ENCODE measurements at regions not wholly inside any gene's neighbourhood (a gene's known extent, or its start where the extent isn't known, plus 50 kb on each side); places are given as distances from the start of the nearest gene placed in this dataset.
"Not testable (repeated sequence)": the region's sequence is repeated elsewhere in the genome, so short reads cannot be mapped to it uniquely, and the experiment has no call there.

GRCh38 chr20:29318871-29319461 lies 1938.5 kb upstream of the DEFB115 start:
- Mint-ChIP-seq H3K36me3 (ENCODE audit: low read depth) (no peaks in the 10 kb centered on the region), H3K27ac (ENCODE audit: unreplicated experiment) (no peak overlapping the region), H3K27me3 (ENCODE audit: low read depth) (no peaks in the 10 kb centered on the region), H3K9me3 (ENCODE audit: low read depth) (peaks cover 31% of the 10 kb centered on the region), H3K4me3 (ENCODE audit: unreplicated experiment) (no peak overlapping the region), H3K4me1 (ENCODE audit: low read depth) (no peaks in the 10 kb centered on the region)
- TF ChIP-seq CTCF (IDR thresholded peaks at IDR 0.05), result no peak
- DNase-seq (ENCODE audit: low spot score), result peak; percentile 68

GRCh38 chr20:29319725-29320124 lies 1937.7 kb upstream of the DEFB115 start:
- Mint-ChIP-seq H3K9me3 (ENCODE audit: low read depth) (peaks cover 25% of the 10 kb centered on the region), H3K27me3 (ENCODE audit: low read depth) (no peaks in the 10 kb centered on the region), H3K4me3 (ENCODE audit: unreplicated experiment) (no peak overlapping the region), H3K36me3 (ENCODE audit: low read depth) (no peaks in the 10 kb centered on the region), H3K27ac (ENCODE audit: unreplicated experiment) (no peak overlapping the region), H3K4me1 (ENCODE audit: low read depth) (no peaks in the 10 kb centered on the region)
- no peak for TF ChIP-seq CTCF (IDR thresholded peaks at IDR 0.05)
- peak; percentile 85 for DNase-seq (ENCODE audit: low spot score)

DNA sequence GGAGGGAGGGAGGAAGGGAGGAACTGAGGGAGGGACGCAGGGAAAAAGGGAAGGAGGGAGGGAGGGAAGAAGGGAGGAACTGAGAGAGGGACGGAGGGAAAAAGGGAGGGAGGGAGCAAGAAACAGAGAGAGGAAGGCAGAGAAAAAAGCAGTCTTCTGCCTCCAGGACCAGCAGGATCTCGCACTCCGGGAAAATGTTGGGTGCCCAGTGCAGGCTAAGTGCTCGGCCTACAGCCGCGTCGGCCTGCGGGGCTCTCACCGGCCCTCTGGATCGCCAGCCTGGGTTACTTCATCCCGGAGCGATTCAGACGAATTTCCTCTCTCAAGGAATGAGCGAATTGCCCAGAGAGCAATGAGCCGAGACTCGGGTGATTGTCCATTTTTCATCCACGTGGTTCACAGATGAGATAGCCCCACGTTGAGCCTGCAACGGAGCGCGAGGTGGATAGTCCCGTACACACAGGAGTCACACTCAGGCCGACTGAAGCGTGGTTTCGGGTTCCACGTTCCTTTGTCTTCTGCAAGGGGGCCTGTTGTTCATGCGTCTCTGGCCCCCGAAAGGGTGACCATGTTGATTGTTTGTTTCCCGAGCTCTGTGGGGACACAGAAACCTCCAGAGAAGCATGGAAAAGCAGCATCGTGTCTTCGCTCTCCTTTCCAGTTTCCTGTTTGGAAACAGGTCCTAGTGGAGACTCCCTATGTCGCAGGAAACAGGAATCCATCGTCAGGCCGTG lies 1937.1 kb upstream of the DEFB115 start:
- not testable (repeated sequence) for DNase-seq (ENCODE audit: low spot score); H3K27ac Mint-ChIP-seq (ENCODE audit: unreplicated experiment); H3K36me3 Mint-ChIP-seq (ENCODE audit: low read depth); H3K27me3 Mint-ChIP-seq (ENCODE audit: low read depth); H3K4me3 Mint-ChIP-seq (ENCODE audit: unreplicated experiment); H3K4me1 Mint-ChIP-seq (ENCODE audit: low read depth)
- peaks cover 25% of the 10 kb centered on the region for H3K9me3 Mint-ChIP-seq (ENCODE audit: low read depth)

GRCh38 chr20:29323631-29324515 lies 1933.6 kb upstream of the DEFB115 start:
- H3K36me3 Mint-ChIP-seq (ENCODE audit: low read depth); H3K4me1 Mint-ChIP-seq (ENCODE audit: low read depth); DNase-seq (ENCODE audit: low spot score); H3K27ac Mint-ChIP-seq (ENCODE audit: unreplicated experiment); H3K27me3 Mint-ChIP-seq (ENCODE audit: low read depth); H3K4me3 Mint-ChIP-seq (ENCODE audit: unreplicated experiment): not testable (repeated sequence)
- peaks cover 35% of the 10 kb centered on the region for H3K9me3 Mint-ChIP-seq (ENCODE audit: low read depth)

DNA sequence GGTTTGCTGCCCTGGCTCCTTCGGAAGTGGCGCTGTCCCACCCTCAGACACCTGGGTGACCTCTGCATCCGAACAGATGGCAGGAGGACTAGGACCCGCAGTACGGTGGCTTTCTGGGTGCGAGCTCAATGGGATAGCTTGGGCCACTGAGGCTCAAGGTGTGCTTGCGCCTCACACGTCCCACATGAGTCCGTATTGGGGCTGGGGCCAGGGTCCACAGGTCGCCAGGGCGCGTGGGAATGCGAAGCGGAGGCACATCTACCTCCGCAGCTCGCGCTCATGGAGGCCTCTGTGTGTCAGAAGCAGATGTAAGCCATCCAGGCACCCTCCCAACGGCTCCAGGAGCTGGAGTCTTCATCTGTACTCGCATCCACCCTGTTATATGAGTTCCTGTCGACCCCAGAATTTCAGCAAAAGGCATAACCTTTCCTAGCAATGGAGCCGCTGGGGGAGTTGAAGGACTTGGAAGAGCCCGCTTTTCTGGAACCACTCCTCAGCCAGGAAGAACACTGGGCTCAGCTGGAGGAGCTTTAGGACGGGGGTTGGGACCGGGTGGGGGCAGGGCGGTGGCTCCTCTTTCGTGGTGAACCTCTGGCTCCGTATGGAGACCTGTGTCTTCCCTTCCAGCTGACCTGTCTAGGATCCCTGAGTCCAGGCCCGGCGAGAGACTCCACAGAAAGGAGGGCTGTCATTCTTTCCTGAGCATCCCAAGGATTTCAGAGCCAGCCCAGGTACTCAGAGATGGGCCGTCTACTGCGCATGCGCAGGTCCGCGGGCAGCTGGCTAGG lies 1932.8 kb upstream of the DEFB115 start:
- not testable (repeated sequence) for H3K27me3 Mint-ChIP-seq (ENCODE audit: low read depth); DNase-seq (ENCODE audit: low spot score); H3K27ac Mint-ChIP-seq (ENCODE audit: unreplicated experiment); H3K4me1 Mint-ChIP-seq (ENCODE audit: low read depth); H3K4me3 Mint-ChIP-seq (ENCODE audit: unreplicated experiment); H3K36me3 Mint-ChIP-seq (ENCODE audit: low read depth)
- peaks cover 39% of the 10 kb centered on the region for H3K9me3 Mint-ChIP-seq (ENCODE audit: low read depth)

DNA sequence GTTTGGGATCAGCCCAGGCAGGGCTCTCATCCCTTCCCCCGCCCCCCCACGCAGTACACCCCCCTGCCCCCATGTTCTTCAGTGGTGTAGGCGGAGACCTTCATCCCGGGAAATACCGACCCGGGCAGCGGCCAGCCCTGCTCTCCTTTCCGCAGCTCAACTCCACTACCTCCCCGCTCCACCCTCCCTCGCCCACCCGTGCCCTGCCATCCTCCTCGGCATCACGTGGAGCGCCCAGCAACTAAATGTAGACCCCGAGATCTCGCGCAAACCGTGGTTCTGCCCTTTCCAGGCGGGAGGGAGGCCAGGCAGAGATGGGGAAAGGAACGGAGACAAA lies 1932.2 kb upstream of the DEFB115 start:
- Mint-ChIP-seq H3K27ac (ENCODE audit: unreplicated experiment) (no peak overlapping the region), H3K9me3 (ENCODE audit: low read depth) (peaks cover 45% of the 10 kb centered on the region)
- no peak for TF ChIP-seq CTCF (IDR thresholded peaks at IDR 0.05)

DNA sequence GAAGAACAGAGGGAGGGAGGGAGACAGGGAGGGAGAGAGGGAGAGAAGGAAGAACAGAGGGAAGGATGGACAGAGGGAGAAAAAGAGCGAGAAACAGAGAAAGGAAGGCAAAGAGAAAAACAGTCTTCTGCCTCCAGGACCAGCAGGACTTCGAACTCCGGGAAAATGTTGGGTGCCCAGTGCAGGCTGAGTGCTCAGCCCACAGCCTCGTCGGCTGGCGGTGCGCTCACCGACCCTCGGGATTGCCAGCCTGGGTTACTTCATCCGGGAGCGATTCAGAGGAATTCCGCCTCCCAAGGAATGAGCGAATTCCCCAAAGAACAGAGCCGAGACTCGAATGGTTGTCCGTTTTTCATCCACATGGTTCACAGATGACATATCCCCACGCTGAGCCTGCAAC lies 1931.7 kb upstream of the DEFB115 start:
- peaks cover 48% of the 10 kb centered on the region for H3K9me3 Mint-ChIP-seq (ENCODE audit: low read depth)
- not testable (repeated sequence) for H3K36me3 Mint-ChIP-seq (ENCODE audit: low read depth); H3K4me1 Mint-ChIP-seq (ENCODE audit: low read depth); H3K27ac Mint-ChIP-seq (ENCODE audit: unreplicated experiment); DNase-seq (ENCODE audit: low spot score); H3K27me3 Mint-ChIP-seq (ENCODE audit: low read depth); H3K4me3 Mint-ChIP-seq (ENCODE audit: unreplicated experiment)

More for the DNA sequence above, 1932.2 kb upstream of the DEFB115 start:
- Mint-ChIP-seq H3K4me1 (ENCODE audit: low read depth) (no peaks in the 10 kb centered on the region), H3K4me3 (ENCODE audit: unreplicated experiment) (no peak overlapping the region), H3K36me3 (ENCODE audit: low read depth) (peaks cover 2% of the 10 kb centered on the region), H3K27me3 (ENCODE audit: low read depth) (no peaks in the 10 kb centered on the region)
- DNase-seq (ENCODE audit: low spot score), result no peak
